HG03565 (cell line): ENCODE measurements at regions not wholly inside any gene's neighbourhood (a gene's known extent, or its start where the extent isn't known, plus 50 kb on each side); places are given as distances from the start of the nearest gene placed in this dataset.

Experiments
- ATAC-seq: cut with Tn5 transposase; IDR thresholded peaks from one replicate; pipeline ENCODE4 v1.9.1; 2021; ENCODE audit warnings: mild to moderate bottlenecking, moderate library complexity; ENCODE audit not compliant: unreplicated experiment

DNA sequence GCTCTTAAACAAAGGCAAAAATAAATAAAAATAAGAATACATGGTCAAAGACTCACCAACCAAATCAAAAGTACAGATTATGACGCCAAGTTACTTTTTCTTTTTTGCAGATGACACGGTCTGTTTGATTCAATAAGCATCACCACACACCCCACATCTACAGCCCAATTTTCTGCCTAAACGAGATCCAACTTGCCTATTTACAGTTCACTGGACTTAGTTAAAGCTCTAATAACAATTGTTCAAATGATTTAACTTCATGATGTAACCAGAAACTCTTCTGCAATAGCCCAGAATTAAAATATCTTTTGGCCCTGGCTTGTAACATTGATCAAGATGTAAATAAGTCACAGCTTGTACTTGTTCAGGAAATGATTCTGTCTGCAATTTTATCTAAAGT lies 590.3 kb upstream of the C9orf72 start:
- ATAC-seq, result no peak

DNA sequence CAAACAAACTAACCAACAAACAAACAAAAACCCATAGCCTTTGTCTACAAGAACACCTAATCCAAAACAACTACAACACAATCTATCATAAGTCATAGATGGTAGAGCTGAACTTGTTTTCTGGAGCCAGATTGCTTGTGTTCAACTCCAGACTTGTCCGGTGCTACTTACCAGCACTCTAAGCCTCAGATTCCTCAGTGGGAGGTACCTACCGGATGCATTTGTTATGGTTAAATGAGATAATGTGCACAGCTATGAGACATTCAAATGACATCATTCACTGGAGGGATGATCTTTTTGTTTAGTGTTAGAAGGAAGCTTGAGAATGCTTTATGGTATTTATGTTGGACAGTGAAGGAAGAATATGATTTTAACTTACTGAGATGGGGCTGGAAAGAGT lies 592.9 kb upstream of the C9orf72 start:
- ATAC-seq, result no peak

DNA sequence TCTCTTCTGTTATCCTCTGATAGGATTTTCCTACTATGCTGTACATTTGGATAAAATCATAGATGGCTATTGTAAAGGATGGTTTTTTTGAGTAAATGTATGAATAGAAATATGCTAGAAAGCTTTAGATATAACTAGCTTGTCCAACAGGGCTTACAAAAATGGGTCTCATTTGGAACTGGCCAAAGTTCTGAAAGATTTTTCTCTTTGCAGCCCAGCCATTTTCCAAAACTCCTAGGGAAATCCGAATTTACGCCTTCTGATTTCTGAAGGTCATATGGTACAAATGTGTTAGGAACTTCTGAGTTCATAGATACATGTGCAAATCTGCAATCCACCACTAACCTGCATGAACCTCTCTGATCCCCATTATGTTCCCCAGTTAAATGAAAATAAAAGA lies 603.9 kb upstream of the C9orf72 start:
- ATAC-seq, result no peak

DNA sequence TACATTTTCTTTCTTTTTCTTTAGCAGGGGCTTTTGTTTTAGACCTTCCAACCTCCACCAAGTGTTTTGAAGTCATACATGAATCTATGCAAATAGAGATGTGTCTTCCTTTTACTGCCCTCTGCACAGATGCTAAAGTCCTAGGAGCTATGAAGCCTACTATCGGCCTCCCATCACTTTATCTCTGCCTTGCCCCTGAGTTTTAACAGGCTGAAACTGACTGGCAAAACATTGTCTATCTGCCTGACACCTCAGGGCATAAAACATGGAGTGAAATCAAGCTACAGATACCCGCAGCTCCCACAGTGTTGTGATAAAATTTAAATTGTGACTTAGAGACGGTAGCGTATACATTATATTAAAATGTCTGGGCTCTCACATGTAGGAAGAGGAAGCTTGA lies 604.6 kb upstream of the C9orf72 start:
- no peak for ATAC-seq

DNA sequence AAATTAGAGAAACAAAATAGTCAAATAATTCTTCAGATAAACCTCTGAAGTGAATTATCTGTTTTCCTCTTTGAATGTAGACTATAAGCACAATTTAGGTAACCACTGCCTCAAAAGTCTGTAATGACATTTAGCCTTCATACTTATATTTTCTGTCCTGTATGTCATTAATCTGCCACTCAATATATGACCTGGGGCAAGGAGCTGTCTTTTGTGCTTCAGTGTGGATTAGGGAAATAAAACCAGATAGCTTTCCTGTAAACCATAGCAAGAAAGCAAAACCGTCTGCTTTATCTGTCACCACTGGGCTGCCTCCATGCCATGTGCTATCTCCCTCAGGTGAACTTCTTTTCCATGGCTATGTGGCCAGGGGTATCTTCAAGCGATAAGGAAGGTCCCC lies 606.6 kb upstream of the C9orf72 start:
- no peak for ATAC-seq

DNA sequence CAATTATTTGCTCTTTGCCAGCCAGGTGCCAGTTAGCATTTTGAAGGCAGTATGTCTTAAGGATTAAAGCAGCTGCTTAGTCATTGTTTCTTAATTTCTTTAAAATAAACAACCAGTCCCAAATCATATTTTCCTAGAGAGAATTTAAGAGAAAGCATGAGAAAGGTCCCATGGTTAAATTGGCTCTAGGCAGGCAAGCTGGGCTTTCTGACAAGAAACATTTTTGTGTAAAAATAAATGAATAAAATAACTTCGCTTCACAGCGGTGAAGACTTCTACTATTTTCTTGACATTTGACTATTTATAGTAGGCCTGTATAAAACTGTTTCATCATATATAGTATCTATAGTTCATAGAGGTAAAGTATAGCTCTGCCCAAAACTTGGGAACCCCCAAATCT lies 617.7 kb upstream of the C9orf72 start:
- no peak for ATAC-seq

DNA sequence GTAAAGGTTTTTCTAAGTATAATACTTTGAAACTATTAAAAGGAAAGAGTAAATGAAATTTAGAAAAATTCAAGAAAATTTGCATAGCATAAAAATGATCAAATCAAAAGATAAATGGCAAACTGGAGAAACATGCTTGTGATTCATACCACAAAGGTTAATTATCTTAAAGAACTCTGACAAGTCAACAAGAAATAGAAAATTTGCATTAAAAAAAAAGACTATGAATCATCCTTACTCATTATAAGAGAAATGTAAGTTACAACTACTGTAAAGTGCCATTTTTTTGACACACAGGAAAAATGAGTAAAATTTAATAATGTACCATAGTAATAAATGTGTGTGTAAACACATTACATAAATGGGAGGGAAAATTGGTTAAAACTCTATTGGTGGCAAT lies 624.4 kb upstream of the C9orf72 start:
- ATAC-seq, result no peak

DNA sequence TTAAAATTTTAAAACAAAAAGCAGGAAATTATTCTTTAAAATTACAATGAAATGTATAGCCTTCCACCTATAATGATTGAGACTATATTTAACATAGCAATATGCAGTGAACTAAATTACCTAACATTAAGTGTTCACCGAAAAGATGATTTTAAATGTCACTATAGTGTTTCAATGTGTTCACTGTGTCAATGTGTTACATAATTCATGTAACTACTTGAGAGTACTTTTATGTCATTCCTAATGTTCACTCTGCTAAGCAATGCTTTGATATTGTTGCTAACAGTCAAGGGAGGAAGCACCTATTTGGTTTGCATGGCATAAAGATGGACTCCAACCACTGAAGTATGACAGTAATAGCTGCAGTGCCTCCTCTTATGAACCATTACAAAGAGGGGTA lies 629.8 kb upstream of the C9orf72 start:
- ATAC-seq, result no peak

DNA sequence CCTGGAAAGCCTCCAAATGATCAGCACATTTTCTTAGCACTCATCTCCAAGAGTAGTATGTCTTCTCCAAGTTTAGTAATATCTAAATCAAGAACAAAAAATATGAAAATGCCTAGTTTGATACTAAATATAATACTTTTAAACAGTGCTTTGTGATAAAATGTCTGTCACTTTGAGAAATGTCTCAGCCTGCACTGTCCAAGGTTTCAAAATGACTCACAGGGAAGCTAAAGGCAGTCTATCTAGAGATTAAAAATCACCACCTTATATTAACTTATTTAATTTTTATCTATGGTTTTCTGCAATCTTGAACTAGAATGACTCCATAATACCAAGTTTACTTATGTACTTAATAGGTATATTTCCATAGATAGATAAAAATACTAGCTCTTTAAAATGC lies 633.0 kb upstream of the C9orf72 start:
- ATAC-seq, result no peak

DNA sequence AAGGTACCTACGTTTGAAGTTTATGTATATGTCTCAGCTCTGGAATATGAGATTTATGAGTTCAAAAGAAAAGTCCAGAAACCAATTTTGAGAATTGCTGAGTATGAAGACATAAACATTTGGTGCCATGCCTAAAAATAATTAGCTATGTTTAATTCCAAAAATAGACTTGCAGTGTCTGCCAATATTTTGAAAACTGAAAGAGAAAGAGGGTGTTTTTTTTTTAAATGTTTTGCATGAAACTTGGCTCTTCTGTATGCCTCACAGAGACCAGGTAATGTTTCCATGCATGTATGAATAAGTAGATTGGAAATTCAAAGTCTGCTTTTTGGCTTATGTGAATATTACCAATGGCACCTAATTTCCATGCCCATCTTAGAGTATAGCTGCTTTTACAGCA lies 634.4 kb upstream of the C9orf72 start:
- no peak for ATAC-seq

DNA sequence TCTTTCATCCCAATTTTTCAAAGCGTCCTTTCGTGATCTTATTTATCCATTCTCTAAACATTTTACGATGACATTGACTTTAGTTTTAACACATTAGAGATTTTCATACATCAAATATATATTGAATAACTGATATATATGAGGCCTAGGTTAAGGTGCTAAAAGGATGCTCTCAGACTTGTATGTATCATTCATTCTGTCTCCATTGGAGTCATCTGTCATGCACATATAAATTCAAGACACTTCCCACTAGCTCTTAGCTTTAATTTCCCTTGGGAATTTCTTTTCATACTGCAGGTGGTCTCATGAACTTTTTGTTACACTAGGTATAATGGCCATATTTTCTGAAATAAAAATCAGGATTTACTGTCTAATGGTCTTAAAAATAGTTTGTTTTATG lies 635.8 kb upstream of the C9orf72 start:
- ATAC-seq, result no peak

DNA sequence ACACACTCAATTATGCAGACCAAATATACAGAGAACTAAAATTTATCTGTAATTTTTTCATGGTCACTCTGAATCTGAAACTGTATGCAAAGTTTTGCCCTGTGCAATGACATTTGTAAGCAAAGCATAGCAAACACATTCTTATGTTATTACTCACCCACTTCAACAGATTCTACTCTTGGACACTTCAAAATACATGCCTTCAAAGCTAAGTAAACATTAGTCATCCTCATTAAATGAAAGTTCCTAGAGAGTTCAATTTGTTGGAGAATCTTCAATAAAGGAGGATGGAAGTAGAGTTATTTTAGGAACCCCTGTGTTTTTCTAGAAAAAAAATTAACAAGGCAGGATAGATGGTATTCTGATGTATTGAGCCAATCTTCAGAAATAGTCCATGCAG lies 639.7 kb upstream of the C9orf72 start:
- peak; percentile 78 for ATAC-seq

DNA sequence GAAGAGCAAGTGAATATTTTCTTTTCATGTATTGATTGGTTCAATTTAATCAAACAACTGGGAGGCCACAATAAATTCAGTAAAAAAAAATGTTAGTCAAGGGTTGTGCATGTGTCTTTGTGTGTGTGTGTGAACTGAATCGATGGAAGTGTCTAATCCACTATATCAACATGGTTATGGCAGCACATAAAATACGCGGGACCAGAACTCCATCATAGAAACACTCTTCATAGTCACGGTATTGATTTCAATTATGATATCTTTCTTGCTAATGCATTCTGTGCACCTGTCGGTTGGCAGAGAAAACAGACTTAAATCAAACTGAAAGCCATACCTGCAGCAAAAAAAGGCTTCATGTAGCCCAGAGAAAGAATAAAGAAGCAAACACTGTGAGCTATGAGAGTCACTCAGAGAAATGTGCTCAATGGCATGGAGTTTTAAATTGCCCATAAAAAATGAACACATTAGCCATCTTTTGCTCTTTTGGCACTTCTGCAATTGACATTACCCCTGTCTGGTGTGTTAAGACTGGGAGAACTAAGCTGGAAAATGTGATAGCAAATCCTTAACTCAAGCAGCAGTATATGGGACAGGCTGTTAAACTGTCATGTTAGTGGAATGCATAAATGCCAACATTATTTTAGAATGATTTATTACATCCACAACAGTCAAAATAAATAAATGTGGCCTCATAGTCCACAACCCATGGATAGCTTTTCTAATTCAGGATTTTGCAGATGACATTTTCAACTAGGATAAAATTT lies 642.4 kb upstream of the C9orf72 start:
- ATAC-seq, result no peak

DNA sequence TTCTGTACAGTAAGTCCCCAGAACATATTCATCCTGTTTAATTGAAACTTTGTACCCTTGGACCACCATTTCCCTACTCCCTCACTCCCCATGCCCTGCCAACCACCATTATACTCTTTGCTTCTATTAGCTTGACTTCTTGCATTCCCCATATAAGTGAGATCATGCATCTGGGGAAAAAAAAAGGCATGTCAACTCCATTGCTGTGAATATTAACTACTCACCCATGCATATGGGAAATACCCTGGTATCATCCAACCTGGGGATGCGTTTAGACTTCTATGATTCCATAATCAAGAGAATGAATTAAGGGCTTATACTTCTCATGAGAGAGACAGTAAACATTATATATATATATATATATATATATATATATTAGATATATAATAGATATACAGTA lies 659.4 kb upstream of the C9orf72 start:
- no peak for ATAC-seq

DNA sequence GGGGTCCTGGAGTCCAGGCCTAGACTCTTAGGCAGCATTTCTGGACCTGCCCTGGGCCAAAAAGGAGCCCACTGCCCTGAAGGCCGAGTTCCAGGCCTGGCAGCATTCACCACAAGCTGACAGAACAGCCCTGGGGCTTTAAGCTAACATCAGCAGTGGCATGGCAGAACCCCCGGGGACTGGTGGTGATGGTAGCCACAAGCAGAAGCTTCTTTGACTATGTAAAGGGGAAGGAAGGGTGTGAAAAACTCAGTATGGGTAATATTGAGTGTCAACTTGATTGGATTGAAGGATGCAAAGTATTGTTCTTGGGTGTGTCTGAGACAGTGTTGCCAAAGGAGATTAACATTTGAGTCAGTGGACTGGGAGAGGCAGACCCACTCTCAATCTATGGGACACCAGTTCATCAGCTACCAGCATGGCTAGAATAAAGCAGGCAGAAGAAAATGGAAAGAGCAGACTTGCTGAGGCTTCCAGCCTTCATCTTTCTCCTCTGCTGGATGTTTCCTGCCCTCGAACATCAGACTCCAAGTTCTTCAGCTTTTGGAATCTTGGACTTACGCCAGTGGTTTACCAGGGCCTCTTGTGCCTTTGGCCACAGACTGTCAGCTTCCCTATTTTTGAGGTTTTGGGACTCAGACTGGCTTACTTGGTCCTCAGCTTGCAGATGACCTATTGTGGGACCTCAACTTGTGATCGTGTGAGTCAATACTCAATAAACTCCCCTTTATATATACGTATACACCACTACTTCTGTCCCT lies 661.0 kb upstream of the C9orf72 start:
- no peak for ATAC-seq

DNA sequence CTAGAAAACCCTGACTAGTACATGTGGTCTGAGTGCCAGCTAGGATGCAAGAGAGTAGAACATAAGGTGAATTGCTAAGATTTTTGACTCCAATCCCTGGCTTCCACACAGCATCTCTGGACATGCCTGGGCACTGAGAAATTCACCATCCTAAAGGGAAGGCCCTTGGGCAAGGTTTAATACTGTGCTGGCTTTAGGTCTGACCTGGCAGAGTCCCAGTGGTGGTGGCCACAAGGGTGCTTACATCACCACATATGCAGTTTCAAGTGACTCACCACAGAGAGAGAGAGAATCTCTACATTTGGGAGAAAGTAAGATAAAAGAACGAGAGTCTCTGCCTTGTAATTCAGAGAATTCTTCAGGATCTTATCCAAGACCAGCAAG lies 661.6 kb upstream of the C9orf72 start:
- ATAC-seq, result no peak

DNA sequence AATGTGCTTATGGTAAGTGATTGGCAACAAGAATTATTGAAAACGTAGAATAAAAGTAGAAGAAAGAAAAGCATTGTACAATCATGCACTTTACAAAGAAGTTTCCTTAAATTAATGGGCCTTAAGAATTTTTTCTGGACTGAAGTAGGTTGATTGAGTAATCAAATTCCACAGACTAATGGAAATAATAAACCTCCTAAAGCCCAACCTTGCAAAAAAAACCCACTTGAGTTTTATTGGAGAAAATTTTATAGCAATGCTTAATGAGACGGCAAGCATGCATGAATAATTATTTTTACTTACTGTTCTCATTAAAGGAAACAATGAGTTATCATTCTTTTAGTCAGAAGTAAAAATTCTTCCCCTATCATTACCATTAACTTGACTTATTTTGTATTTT lies 676.1 kb upstream of the C9orf72 start:
- ATAC-seq, result no peak

DNA sequence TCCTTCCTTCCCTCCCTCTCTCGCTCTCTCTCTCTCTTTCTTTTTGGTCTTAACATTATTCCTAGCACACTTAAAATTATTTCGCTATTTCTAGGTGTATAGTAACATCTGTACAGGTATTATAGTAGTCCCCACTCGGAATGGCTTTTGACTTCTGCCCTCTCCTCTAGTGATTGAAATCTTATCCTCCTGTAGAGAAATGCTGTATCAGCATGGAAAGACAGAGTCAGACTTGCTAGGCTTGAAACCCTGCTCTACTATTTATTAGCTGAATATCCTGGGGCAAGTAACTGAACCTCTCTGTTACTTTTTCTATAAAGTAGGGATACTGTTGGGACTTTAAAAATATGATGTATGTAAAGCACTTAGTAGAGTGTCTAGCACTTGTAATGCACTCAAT lies 681.9 kb upstream of the C9orf72 start:
- ATAC-seq, result no peak

DNA sequence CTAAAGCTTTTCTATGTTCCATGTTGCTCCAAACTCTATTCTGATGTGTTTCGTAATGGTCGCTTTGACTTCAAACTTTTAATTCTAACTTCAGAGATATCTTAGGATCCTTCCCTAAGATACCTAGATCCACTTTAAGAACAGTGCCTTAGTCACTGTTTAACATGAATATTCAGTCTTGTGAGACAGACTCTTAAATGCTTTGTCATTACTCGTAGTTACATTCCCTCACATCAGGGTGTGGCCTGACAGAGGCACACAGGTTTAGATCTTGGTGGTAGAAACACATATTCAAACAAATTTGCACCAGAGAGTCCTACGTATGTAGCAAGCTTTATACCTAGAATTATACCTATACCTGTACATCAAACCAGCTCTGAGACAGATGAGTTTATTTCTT lies 687.0 kb upstream of the C9orf72 start:
- no peak for ATAC-seq

DNA sequence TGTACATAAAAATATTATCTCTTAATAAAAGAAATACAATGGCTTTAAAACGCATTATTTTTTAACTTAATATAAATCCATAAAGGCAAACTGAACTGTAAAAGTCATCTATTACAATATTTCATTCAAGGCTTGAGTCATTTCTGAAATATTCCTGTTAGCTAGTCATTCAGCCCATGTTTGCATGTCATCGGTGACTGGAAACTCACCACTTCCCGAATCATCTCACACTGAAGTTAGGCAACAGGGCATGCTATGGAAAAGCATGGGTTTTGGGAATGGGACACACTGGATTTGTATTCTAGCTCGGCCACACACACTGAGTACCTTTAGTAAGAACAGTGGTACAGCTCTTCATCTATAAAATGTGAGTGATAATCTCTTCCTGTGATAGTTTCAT lies 691.1 kb upstream of the C9orf72 start:
- ATAC-seq, result no peak

DNA sequence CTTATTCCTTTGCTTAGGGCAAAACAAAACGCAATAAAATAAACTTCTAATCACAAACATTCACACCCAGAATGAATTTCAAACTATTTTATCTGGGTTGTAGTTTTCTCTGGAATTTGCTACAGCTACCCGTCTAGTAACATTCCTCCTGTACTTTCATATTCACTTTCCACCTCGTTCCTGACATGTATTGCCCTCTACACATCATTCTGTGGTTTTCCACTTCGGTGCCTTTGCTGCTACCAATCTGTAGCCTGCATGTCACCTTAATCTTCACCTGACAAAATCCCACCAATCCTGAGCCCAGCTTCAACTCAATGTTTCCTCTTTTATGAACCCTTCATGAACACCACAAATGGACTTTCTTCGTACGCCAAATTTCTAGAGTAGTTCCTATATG lies 694.1 kb upstream of the C9orf72 start:
- no peak for ATAC-seq

DNA sequence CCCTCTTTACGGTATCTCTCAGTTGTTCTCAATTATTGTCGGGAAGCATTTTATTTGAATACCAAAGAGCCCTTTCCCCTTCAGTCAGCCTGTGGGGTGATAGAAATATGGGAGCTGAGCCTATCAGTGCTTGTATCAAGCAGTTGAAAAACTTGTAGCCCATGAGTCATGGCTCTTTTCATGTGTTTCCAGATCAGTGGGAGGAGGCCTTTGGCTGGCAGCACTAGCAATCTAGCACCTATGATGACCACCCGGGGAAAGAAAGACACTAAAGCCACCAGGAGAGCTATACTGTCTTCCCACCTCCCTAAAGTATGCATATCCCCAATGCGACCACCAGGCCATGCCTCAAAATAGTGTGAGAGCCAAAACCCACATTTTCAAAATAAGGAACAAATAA lies 696.9 kb upstream of the C9orf72 start:
- ATAC-seq, result no peak

DNA sequence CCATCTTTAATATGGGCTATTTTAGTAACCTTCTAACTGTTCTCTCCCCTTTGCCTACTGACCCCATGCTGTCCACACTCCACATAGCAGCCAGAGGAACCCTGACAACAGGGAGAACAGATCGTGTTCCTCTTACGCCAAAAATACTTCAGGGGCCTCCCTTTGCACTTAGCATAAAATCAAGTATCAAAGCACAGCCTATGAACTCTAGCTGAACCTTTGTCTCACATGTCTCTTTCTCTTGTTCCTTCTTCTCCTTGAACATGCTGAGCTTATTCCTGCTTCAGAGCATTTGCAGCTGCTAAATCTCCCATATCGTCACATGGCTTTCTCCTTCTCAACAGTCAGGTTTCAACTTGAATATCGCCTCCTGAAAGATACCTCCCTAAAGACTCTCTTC lies 698.8 kb upstream of the C9orf72 start:
- ATAC-seq, result no peak
